Liver (tissue), 8 donors: ENCODE measurements at regions not wholly inside any gene's neighbourhood (a gene's known extent, or its start where the extent isn't known, plus 50 kb on each side); places are given as distances from the start of the nearest gene placed in this dataset.

ENCODE experiments used
- DNase-seq: peaks from one replicate; pipeline ENCODE4 v3.0.0-alpha.2; 2017; ENCODE audit warnings: low spot score
- H3K27ac ChIP-seq, 2 donors: one replicate each; pipeline ENCODE4 v1.7.0; 2013; ENCODE audit warnings: inconsistent platforms in 2 of 2, low read length in 2 of 2, control low read depth in 1 of 2, low read depth in 1 of 2, mild to moderate bottlenecking in 1 of 2
- H3K27me3 ChIP-seq, 4 donors: one replicate each; pipeline versions ENCODE4 v1.6.1 to v1.7.0; 2013; ENCODE audit warnings: low read length in 3 of 4, inconsistent platforms in 1 of 4, mild to moderate bottlenecking in 1 of 4, moderate library complexity in 1 of 4; ENCODE audit not compliant: control insufficient read depth in 4 of 4, insufficient read depth in 4 of 4
- H3K36me3 ChIP-seq, 4 donors: one replicate each; pipeline versions ENCODE4 v1.6.1 to v1.7.0; 2013; ENCODE audit warnings: low read length in 3 of 4, mild to moderate bottlenecking in 3 of 4, low read depth in 1 of 4, moderate library complexity in 1 of 4; ENCODE audit not compliant: control insufficient read depth in 4 of 4, insufficient read depth in 3 of 4
- H3K4me1 ChIP-seq, 4 donors: one replicate each; pipeline versions ENCODE4 v1.6.1 to v1.7.0; 2013; ENCODE audit warnings: low read length in 3 of 4, mild to moderate bottlenecking in 3 of 4, moderate library complexity in 1 of 4; ENCODE audit not compliant: control insufficient read depth in 4 of 4, insufficient read depth in 4 of 4
- H3K4me3 ChIP-seq, 3 donors: one replicate each; pipeline versions ENCODE4 v1.6.1 to v1.7.0; 2013; ENCODE audit warnings: low read length in 3 of 3, control low read depth in 1 of 3, low read depth in 1 of 3, mild to moderate bottlenecking in 1 of 3
- H3K9ac ChIP-seq, 2 donors: one replicate each; pipeline ENCODE4 v1.7.0; 2013; ENCODE audit warnings: low read length in 2 of 2, mild to moderate bottlenecking in 2 of 2, moderate library complexity in 2 of 2, control low read depth in 1 of 2, low read depth in 1 of 2
- H3K9me3 ChIP-seq, 4 donors: one replicate each; pipeline versions ENCODE4 v1.6.1 to v1.7.0; 2013; ENCODE audit warnings: low read length in 3 of 4; ENCODE audit not compliant: control insufficient read depth in 4 of 4
- ATF3 ChIP-seq: IDR thresholded peaks from 2 replicates; pipeline ENCODE4 v1.6.1; 2016; ENCODE audit warnings: antibody characterized with exemption
- EGR1 ChIP-seq, 2 donors: IDR thresholded peaks; 2 replicates each; pipeline ENCODE4 v1.6.1; 2016 to 2018; ENCODE audit warnings: antibody characterized with exemption in 2 of 2, low read depth in 2 of 2
- FOXA1 ChIP-seq: IDR thresholded peaks from 2 replicates; pipeline ENCODE4 v1.6.1; 2016; ENCODE audit warnings: antibody characterized with exemption
- FOXA2 ChIP-seq: IDR thresholded peaks from 2 replicates; pipeline ENCODE4 v1.6.1; 2016; ENCODE audit warnings: antibody characterized with exemption
- GABPA ChIP-seq, 2 donors: IDR thresholded peaks in 1 of 2; conservative IDR thresholded peaks in 1 of 2; 2 replicates each; pipeline ENCODE4 v1.6.1; 2016; ENCODE audit warnings: antibody characterized with exemption in 2 of 2, mild to moderate bottlenecking in 1 of 2, moderate library complexity in 1 of 2
- HNF4A ChIP-seq, 2 donors: conservative IDR thresholded peaks; 2 replicates each; pipeline ENCODE4 v1.6.1; 2016; ENCODE audit warnings: antibody characterized with exemption in 2 of 2, mild to moderate bottlenecking in 2 of 2
- HNF4G ChIP-seq: IDR thresholded peaks from 2 replicates; pipeline ENCODE4 v1.6.1; 2016; ENCODE audit warnings: antibody characterized with exemption
- JUND ChIP-seq, 2 donors: IDR thresholded peaks; 2 replicates each; pipeline ENCODE4 v1.6.1; 2016; ENCODE audit warnings: antibody characterized with exemption in 2 of 2
- NR2F2 ChIP-seq: IDR thresholded peaks from 2 replicates; pipeline ENCODE4 v1.6.1; 2016; ENCODE audit warnings: antibody characterized with exemption
- RAD21 ChIP-seq, 2 donors: IDR thresholded peaks; 2 replicates each; pipeline ENCODE4 v1.6.1; 2016; ENCODE audit warnings: antibody characterized with exemption in 2 of 2, mild to moderate bottlenecking in 2 of 2
- REST ChIP-seq: IDR thresholded peaks from 2 replicates; pipeline ENCODE4 v1.6.1; 2016; ENCODE audit warnings: antibody characterized with exemption, mild to moderate bottlenecking
- RXRA ChIP-seq, 2 donors: IDR thresholded peaks; 2 replicates each; pipeline ENCODE4 v1.6.1; 2017 to 2018; ENCODE audit warnings: antibody characterized with exemption in 2 of 2, mild to moderate bottlenecking in 1 of 2
- SP1 ChIP-seq: IDR thresholded peaks from 2 replicates; pipeline ENCODE4 v1.6.1; 2018; ENCODE audit warnings: antibody characterized with exemption, mild to moderate bottlenecking
- TAF1 ChIP-seq: conservative IDR thresholded peaks from 2 replicates; pipeline ENCODE4 v1.6.1; 2016; ENCODE audit warnings: antibody characterized with exemption, mild to moderate bottlenecking
- YY1 ChIP-seq: IDR thresholded peaks from 2 replicates; pipeline ENCODE4 v1.6.1; 2016; ENCODE audit warnings: antibody characterized with exemption, mild to moderate bottlenecking
- whole genome bisulfite sequencing: extraction: QIAGEN DNeasy Blood & Tissue Kit; methylation state at CpG from one replicate; pipeline ENCODE4 v1.1.7; 2013; 5-methylcytosine and 5-hydroxymethylcytosine counted together
- TF ChIP-seq, protein P1 (sequence below): IDR thresholded peaks from 2 replicates; pipeline ENCODE4 v1.6.1; 2016; ENCODE audit warnings: antibody characterized with exemption
- TF ChIP-seq, protein P2 (sequence below): fragments of 150-350 bp; IDR thresholded peaks from 2 replicates; pipeline ENCODE4 v1.5.1; 2017; ENCODE audit warnings: improper control_type of control experiment, low read depth, low read length; ENCODE audit not compliant: missing input control
- TF ChIP-seq, protein P3 (sequence below): IDR thresholded peaks from 2 replicates; pipeline ENCODE4 v1.6.1; 2016; ENCODE audit warnings: antibody characterized with exemption
- donor health status: healthy.
- donor health status: healthy.
- donor health status: healthy.
- donor health status: healthy.
- donor health status: healthy.

DNA sequence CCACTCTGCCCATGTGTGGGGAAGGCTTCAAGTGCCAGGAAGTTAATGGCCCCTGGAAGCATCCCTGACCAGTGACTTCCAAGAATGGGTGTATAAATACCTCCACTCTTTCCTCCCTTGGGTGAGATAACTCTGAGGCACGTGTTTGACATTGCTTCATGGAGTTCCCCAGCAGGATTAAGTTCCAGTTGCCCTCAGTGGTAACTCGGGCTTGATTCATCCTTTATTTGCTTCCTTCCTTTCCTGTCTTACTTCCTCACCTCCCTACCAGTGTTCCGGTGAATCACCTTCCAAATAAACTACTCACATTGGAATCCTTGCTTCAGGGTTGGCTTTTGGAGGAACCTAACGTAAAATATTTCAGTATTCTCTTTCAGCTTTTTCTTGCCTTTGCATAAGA, 84.6 kb upstream of the JAG1 start:
- no peak overlapping the region for H3K27ac ChIP-seq
- H3K4me1 ChIP-seq = no peaks in the 10 kb centered on the region
- DNase-seq = no peak
- WGBS = 86% methylated on average over 4 of the region's 4 CpGs
- H3K9me3 ChIP-seq = no peaks in the 10 kb centered on the region
- H3K4me3 ChIP-seq = no peak overlapping the region
- H3K27me3 ChIP-seq = no peaks in the 10 kb centered on the region
- no peak overlapping the region for H3K9ac ChIP-seq
- no peaks in the 10 kb centered on the region for H3K36me3 ChIP-seq
- TF ChIP-seq, protein P1, sequence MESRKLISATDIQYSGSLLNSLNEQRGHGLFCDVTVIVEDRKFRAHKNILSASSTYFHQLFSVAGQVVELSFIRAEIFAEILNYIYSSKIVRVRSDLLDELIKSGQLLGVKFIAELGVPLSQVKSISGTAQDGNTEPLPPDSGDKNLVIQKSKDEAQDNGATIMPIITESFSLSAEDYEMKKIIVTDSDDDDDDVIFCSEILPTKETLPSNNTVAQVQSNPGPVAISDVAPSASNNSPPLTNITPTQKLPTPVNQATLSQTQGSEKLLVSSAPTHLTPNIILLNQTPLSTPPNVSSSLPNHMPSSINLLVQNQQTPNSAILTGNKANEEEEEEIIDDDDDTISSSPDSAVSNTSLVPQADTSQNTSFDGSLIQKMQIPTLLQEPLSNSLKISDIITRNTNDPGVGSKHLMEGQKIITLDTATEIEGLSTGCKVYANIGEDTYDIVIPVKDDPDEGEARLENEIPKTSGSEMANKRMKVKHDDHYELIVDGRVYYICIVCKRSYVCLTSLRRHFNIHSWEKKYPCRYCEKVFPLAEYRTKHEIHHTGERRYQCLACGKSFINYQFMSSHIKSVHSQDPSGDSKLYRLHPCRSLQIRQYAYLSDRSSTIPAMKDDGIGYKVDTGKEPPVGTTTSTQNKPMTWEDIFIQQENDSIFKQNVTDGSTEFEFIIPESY = no peak
- no peak for TF ChIP-seq HNF4G
- TF ChIP-seq YY1 = no peak

- no peak for TF ChIP-seq HNF4A (conservative IDR thresholded peaks at IDR 0.05)
- no peak for TF ChIP-seq HNF4G
- TF ChIP-seq FOXA2 = no peak
- no peak for TF ChIP-seq ATF3
- TF ChIP-seq GABPA (IDR thresholded peaks at IDR 0.05 in 1 of 2, conservative IDR thresholded peaks at IDR 0.05 in 1 of 2) = no peak
- no peak for TF ChIP-seq YY1
- TF ChIP-seq, protein P1 = no peak
- no peak for TF ChIP-seq FOXA1
- TF ChIP-seq RAD21 (IDR thresholded peaks at IDR 0.05) = no peak
- no peak for TF ChIP-seq EGR1 (IDR thresholded peaks at IDR 0.05; ENCODE audit: low read depth in 2 of 2)
- no peak for TF ChIP-seq RXRA (IDR thresholded peaks at IDR 0.05)
- TF ChIP-seq, protein P2, sequence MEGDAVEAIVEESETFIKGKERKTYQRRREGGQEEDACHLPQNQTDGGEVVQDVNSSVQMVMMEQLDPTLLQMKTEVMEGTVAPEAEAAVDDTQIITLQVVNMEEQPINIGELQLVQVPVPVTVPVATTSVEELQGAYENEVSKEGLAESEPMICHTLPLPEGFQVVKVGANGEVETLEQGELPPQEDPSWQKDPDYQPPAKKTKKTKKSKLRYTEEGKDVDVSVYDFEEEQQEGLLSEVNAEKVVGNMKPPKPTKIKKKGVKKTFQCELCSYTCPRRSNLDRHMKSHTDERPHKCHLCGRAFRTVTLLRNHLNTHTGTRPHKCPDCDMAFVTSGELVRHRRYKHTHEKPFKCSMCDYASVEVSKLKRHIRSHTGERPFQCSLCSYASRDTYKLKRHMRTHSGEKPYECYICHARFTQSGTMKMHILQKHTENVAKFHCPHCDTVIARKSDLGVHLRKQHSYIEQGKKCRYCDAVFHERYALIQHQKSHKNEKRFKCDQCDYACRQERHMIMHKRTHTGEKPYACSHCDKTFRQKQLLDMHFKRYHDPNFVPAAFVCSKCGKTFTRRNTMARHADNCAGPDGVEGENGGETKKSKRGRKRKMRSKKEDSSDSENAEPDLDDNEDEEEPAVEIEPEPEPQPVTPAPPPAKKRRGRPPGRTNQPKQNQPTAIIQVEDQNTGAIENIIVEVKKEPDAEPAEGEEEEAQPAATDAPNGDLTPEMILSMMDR = no peak
- no peak for TF ChIP-seq TAF1
- TF ChIP-seq NR2F2 = no peak
- no peak for TF ChIP-seq REST
- TF ChIP-seq JUND (IDR thresholded peaks at IDR 0.05) = no peak
- no peak for TF ChIP-seq SP1
- TF ChIP-seq, protein P3, sequence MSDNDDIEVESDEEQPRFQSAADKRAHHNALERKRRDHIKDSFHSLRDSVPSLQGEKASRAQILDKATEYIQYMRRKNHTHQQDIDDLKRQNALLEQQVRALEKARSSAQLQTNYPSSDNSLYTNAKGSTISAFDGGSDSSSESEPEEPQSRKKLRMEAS = no peak
- no peaks in the 10 kb centered on the region for H3K36me3 ChIP-seq
- H3K9ac ChIP-seq = no peak overlapping the region
- no peak overlapping the region for H3K27ac ChIP-seq
- H3K4me1 ChIP-seq = no peaks in the 10 kb centered on the region
- H3K27me3 ChIP-seq = no peaks in the 10 kb centered on the region
- WGBS = 88% methylated on average over 8 of the region's 8 CpGs
- no peak overlapping the region for H3K4me3 ChIP-seq
- DNase-seq = no peak
- no peaks in the 10 kb centered on the region for H3K9me3 ChIP-seq
Observed at GRCh38 chr20:10761232-10761631, 87.4 kb upstream of the JAG1 start.
